ENCODE measurements at regions not wholly inside any gene's neighbourhood (a gene's known extent, or its start where the extent isn't known, plus 50 kb on each side); places are given as distances from the start of the nearest gene placed in this dataset.

- TF ChIP-seq POLR2AphosphoS5 (IDR thresholded peaks at IDR 0.05; ENCODE audit: borderline replicate concordance, low read depth, low read length) = no peak
- no peak for TF ChIP-seq EZH2 (IDR thresholded peaks at IDR 0.05)
- no peak for TF ChIP-seq FOXP2 (optimal IDR thresholded peaks at IDR 0.05; ENCODE audit: control extremely low read depth, extremely low read length, insufficient read depth)
Observed at GRCh38 chr21:25465263-25465662, 142.0 kb downstream of the MRPL39 start.

Data from SK-N-MC (cell line).